ENCODE measurements at regions not wholly inside any gene's neighbourhood (a gene's known extent, or its start where the extent isn't known, plus 50 kb on each side); places are given as distances from the start of the nearest gene placed in this dataset.

DNA sequence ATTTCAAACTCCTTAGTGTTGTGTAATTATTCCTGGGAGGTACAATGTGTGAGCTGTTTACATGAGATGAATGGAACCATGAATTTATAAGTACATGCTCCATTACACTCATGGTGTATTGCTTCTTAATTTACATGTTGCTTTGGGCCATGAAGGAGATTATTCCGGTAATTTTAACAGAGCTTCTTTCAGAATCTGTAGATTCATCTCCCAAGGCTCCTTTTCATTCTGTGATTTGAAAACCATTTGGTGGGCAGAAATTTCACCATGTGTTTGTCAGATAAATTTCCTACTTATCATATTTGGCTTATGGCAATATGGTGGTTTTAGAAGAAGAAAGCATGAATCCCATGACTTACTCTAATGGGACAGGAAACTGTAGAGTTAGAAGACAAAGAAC lies 421.6 kb upstream of the EYS start:
- DNase-seq (ENCODE audit: low read depth) (no peak), FAIRE-seq (no peak)
- TF ChIP-seq, protein P1, sequence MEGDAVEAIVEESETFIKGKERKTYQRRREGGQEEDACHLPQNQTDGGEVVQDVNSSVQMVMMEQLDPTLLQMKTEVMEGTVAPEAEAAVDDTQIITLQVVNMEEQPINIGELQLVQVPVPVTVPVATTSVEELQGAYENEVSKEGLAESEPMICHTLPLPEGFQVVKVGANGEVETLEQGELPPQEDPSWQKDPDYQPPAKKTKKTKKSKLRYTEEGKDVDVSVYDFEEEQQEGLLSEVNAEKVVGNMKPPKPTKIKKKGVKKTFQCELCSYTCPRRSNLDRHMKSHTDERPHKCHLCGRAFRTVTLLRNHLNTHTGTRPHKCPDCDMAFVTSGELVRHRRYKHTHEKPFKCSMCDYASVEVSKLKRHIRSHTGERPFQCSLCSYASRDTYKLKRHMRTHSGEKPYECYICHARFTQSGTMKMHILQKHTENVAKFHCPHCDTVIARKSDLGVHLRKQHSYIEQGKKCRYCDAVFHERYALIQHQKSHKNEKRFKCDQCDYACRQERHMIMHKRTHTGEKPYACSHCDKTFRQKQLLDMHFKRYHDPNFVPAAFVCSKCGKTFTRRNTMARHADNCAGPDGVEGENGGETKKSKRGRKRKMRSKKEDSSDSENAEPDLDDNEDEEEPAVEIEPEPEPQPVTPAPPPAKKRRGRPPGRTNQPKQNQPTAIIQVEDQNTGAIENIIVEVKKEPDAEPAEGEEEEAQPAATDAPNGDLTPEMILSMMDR (IDR thresholded peaks at IDR 0.05; ENCODE audit: insufficient read depth, low read length, severe bottlenecking) = no peak
- Histone ChIP-seq H3K36me3 (ENCODE audit: control insufficient read depth, insufficient read depth, low read length) (no peaks in the 10 kb centered on the region), H3K27me3 (ENCODE audit: control insufficient read depth, insufficient read depth, low read length) (no peaks in the 10 kb centered on the region), H3K4me3 (ENCODE audit: low read depth, low read length) (no peak overlapping the region)

- H3K4me3 ChIP-seq (ENCODE audit: low read depth, low read length) = no peak overlapping the region
- no peak for DNase-seq (ENCODE audit: low read depth)
- H3K27me3 ChIP-seq (ENCODE audit: control insufficient read depth, insufficient read depth, low read length) = no peaks in the 10 kb centered on the region
- no peaks in the 10 kb centered on the region for H3K36me3 ChIP-seq (ENCODE audit: control insufficient read depth, insufficient read depth, low read length)
- TF ChIP-seq, protein P1 (IDR thresholded peaks at IDR 0.05; ENCODE audit: insufficient read depth, low read length, severe bottlenecking) = no peak
- FAIRE-seq = no peak
Measured at GRCh38 chr6:66128243-66128642, 421.2 kb upstream of the EYS start.

GRCh38 chr6:66127061-66127460 lies 420.0 kb upstream of the EYS start:
- no peak overlapping the region for H3K4me3 ChIP-seq (ENCODE audit: low read depth, low read length)
- FAIRE-seq (no peak), DNase-seq (ENCODE audit: low read depth) (no peak)
- H3K36me3 ChIP-seq (ENCODE audit: control insufficient read depth, insufficient read depth, low read length) = no peaks in the 10 kb centered on the region
- TF ChIP-seq, protein P1 (IDR thresholded peaks at IDR 0.05; ENCODE audit: insufficient read depth, low read length, severe bottlenecking) = no peak
- no peaks in the 10 kb centered on the region for H3K27me3 ChIP-seq (ENCODE audit: control insufficient read depth, insufficient read depth, low read length)

GRCh38 chr6:66126358-66126757 lies 419.3 kb upstream of the EYS start:
- DNase-seq (ENCODE audit: low read depth) (no peak), FAIRE-seq (no peak)
- no peaks in the 10 kb centered on the region for H3K27me3 ChIP-seq (ENCODE audit: control insufficient read depth, insufficient read depth, low read length)
- TF ChIP-seq, protein P1 (IDR thresholded peaks at IDR 0.05; ENCODE audit: insufficient read depth, low read length, severe bottlenecking) = no peak
- no peaks in the 10 kb centered on the region for H3K36me3 ChIP-seq (ENCODE audit: control insufficient read depth, insufficient read depth, low read length)
- no peak overlapping the region for H3K4me3 ChIP-seq (ENCODE audit: low read depth, low read length)

DNA sequence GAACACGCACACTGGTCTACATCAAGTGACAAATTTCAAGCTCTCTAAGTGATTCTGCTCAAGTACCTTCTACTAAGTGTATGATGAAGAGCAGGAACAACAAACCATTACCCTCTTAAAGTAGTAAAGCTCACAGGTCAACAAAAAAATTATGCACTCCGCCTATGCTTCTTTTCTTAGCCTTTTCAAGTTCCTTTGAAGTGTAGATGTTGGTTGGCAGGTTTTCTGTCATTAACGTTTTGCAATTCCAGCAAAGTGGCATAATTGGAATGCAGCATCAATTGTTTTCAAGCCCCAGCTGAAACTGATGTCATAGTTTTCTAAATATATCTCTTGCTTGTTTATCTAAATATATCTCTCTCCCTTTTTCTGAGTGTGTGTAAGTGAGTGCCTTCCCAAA lies 396.9 kb upstream of the EYS start:
- DNase-seq (ENCODE audit: low read depth) = no peak
- FAIRE-seq = no peak
- H3K27me3 ChIP-seq (ENCODE audit: control insufficient read depth, insufficient read depth, low read length) = no peaks in the 10 kb centered on the region
- no peak overlapping the region for H3K4me3 ChIP-seq (ENCODE audit: low read depth, low read length)
- TF ChIP-seq, protein P1 (IDR thresholded peaks at IDR 0.05; ENCODE audit: insufficient read depth, low read length, severe bottlenecking) = no peak
- H3K36me3 ChIP-seq (ENCODE audit: control insufficient read depth, insufficient read depth, low read length) = no peaks in the 10 kb centered on the region

DNA sequence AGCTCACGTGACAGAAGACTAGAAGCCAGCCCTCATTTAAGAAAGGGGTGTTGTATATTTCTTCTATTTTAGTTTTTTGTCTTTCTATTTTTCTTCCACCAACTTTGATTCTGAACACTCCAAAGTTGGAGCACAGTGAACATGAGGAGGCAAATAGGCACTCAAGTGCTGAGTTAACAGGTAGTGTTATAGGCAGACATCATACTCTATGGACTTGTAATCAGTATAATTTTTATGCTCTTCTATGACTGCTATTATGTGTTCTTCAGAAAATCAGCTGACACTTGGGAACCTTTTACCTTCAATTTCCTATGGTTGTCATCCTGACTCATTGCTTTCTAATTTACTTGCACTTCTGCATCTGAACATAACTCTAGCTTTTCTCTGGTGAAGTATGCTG lies 396.3 kb upstream of the EYS start:
- DNase-seq (ENCODE audit: low read depth) (no peak), FAIRE-seq (no peak)
- H3K36me3 ChIP-seq (ENCODE audit: control insufficient read depth, insufficient read depth, low read length) = no peaks in the 10 kb centered on the region
- H3K27me3 ChIP-seq (ENCODE audit: control insufficient read depth, insufficient read depth, low read length) = no peaks in the 10 kb centered on the region
- H3K4me3 ChIP-seq (ENCODE audit: low read depth, low read length) = no peak overlapping the region
- TF ChIP-seq, protein P1 (IDR thresholded peaks at IDR 0.05; ENCODE audit: insufficient read depth, low read length, severe bottlenecking) = no peak

Measured in bronchial epithelial cell (primary cell).